NCI-H524 (cell line): ENCODE measurements at regions not wholly inside any gene's neighbourhood (a gene's known extent, or its start where the extent isn't known, plus 50 kb on each side); places are given as distances from the start of the nearest gene placed in this dataset.

ENCODE experiments used
- DNase-seq, 2 experiments: peaks; one replicate each; lab custom pipeline; 2025; lab: John Stamatoyannopoulos, UW

- DNase-seq = no peak
Observed at GRCh38 chr1:30638086-30638485, 85.3 kb downstream of the MATN1 start.

- no peak for DNase-seq
Observed at GRCh38 chr1:30637183-30637980, 86.0 kb downstream of the MATN1 start.

GRCh38 chr1:30636621-30637020, 86.8 kb downstream of the MATN1 start:
- DNase-seq = no peak

GRCh38 chr1:30635391-30635975, 87.9 kb downstream of the MATN1 start:
- no peak for DNase-seq

- DNase-seq = no peak
Observed at GRCh38 chr1:30634507-30634906, 88.9 kb downstream of the MATN1 start.

GRCh38 chr1:30633294-30633693, 90.1 kb downstream of the MATN1 start:
- no peak for DNase-seq

- no peak for DNase-seq
Observed at GRCh38 chr1:30632481-30632880, 90.9 kb downstream of the MATN1 start.

- DNase-seq = no peak
Observed at GRCh38 chr1:30631700-30632099, 91.7 kb downstream of the MATN1 start.

- DNase-seq = no peak
Observed at GRCh38 chr1:30629501-30629900, 93.9 kb downstream of the MATN1 start.

GRCh38 chr1:30627994-30628393, 95.4 kb downstream of the MATN1 start:
- DNase-seq = no peak

- no peak for DNase-seq
Observed at GRCh38 chr1:30627206-30627605, 96.2 kb downstream of the MATN1 start.

- DNase-seq = no peak
Observed at GRCh38 chr1:30623431-30623830, 100.0 kb downstream of the MATN1 start.

GRCh38 chr1:30619619-30620018, 103.8 kb downstream of the MATN1 start:
- no peak for DNase-seq

- DNase-seq = no peak
Observed at GRCh38 chr1:30618335-30618747, 105.0 kb downstream of the MATN1 start.

- DNase-seq = no peak
Observed at GRCh38 chr1:30616759-30617158, 106.6 kb downstream of the MATN1 start.

- DNase-seq = no peak
Observed at GRCh38 chr1:30615816-30616590, 107.4 kb downstream of the MATN1 start.

GRCh38 chr1:30615076-30615795, 108.1 kb downstream of the MATN1 start:
- no peak for DNase-seq

- no peak for DNase-seq
Observed at GRCh38 chr1:30613188-30613587, 110.2 kb downstream of the MATN1 start.

- peak in 1 of 2 experiments; percentile 39 for DNase-seq
Observed at GRCh38 chr1:30612536-30613065, 110.8 kb downstream of the MATN1 start.

GRCh38 chr1:30611741-30612309, 111.6 kb downstream of the MATN1 start:
- no peak for DNase-seq

- no peak for DNase-seq
Observed at GRCh38 chr1:30610917-30611316, 112.5 kb downstream of the MATN1 start.

GRCh38 chr1:30609999-30610345, 113.4 kb downstream of the MATN1 start:
- no peak for DNase-seq
